ENCODE measurements at regions not wholly inside any gene's neighbourhood (a gene's known extent, or its start where the extent isn't known, plus 50 kb on each side); places are given as distances from the start of the nearest gene placed in this dataset.

DNA sequence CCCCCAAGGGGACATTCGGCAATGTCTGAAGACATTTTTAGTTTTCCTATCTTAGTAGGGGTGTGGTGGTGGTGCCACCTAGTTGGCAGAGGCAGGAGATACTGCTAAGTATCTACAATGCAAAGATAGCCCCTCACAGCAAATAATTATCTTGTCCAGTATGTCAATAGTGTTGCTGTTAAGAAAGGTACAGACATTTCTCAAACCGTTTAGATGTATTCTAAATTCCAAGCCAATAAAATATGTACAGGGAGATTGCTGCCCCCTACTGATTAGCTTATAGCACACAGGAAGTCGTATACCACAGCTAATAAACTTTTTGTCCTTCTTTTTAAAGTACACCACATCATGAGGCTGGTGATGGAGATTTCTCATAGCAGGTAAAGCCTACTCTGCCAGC is 260.5 kb downstream of the TMA16 start:
- Histone ChIP-seq H3K27me3 (ENCODE audit: control insufficient read depth in 1 of 2, insufficient read depth in 2 of 2, low read length in 2 of 2) (no peaks in the 10 kb centered on the region), H3K9ac (ENCODE audit: low read length in 2 of 2) (no peak overlapping the region), H3K4me1 (ENCODE audit: control insufficient read depth, insufficient read depth, low read length) (no peaks in the 10 kb centered on the region), H3K4me3 (ENCODE audit: low read length in 2 of 2) (no peak overlapping the region), H3K27ac (ENCODE audit: low read length) (no peak overlapping the region), H3K9me3 (ENCODE audit: control insufficient read depth in 2 of 2, low read length in 2 of 2) (no peaks in the 10 kb centered on the region), H3K36me3 (ENCODE audit: control insufficient read depth in 2 of 2, insufficient read depth in 2 of 2, low read length in 2 of 2) (no peaks in the 10 kb centered on the region)

DNA sequence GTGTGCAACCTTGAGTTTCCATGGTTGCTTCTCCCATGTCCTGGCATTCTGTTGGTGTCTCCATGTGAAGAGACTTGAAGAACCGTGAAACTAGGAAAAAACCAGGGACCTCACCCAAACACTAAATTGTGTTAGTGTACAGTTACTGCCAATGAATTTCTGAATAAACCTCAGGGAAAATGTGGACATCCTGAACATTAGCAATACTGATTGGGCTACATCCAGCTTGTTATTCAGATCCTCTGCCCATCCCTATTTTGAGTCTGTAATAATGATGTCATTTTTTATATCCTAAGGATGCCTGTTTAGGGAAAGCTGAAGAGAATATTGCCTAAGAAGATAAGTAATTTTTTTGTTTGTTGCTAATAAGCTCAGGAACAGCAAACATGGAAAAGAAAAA is 262.7 kb downstream of the TMA16 start:
- Histone ChIP-seq H3K9me3 (ENCODE audit: control insufficient read depth in 2 of 2, low read length in 2 of 2) (no peaks in the 10 kb centered on the region), H3K9ac (ENCODE audit: low read length in 2 of 2) (no peak overlapping the region), H3K36me3 (ENCODE audit: control insufficient read depth in 2 of 2, insufficient read depth in 2 of 2, low read length in 2 of 2) (no peaks in the 10 kb centered on the region), H3K4me3 (ENCODE audit: low read length in 2 of 2) (no peak overlapping the region), H3K27me3 (ENCODE audit: control insufficient read depth in 1 of 2, insufficient read depth in 2 of 2, low read length in 2 of 2) (no peaks in the 10 kb centered on the region), H3K27ac (ENCODE audit: low read length) (no peak overlapping the region), H3K4me1 (ENCODE audit: control insufficient read depth, insufficient read depth, low read length) (no peaks in the 10 kb centered on the region)

DNA sequence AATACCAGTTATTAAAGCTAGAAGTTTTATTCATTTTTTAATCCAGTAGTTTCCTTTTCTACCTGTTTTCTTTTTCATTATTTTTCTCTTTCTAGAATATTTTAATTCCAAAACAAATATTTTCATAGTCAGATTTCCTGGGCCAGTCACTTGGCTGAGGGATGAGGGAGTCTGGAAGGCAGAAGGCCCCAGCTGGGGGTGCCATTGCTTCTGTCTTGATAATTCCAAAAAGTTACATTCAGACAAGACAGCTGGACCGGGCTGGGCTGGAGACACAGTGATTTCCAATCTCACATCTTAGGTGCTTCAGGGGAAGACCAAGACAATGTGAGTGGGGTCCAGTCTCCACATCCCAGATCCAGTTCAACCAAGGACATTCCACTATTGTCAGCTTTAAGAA is 263.5 kb downstream of the TMA16 start:
- H3K36me3 ChIP-seq (ENCODE audit: control insufficient read depth in 2 of 2, insufficient read depth in 2 of 2, low read length in 2 of 2) = no peaks in the 10 kb centered on the region
- no peak overlapping the region for H3K9ac ChIP-seq (ENCODE audit: low read length in 2 of 2)
- no peak overlapping the region for H3K27ac ChIP-seq (ENCODE audit: low read length)
- H3K4me3 ChIP-seq (ENCODE audit: low read length in 2 of 2) = no peak overlapping the region
- no peaks in the 10 kb centered on the region for H3K9me3 ChIP-seq (ENCODE audit: control insufficient read depth in 2 of 2, low read length in 2 of 2)
- H3K4me1 ChIP-seq (ENCODE audit: control insufficient read depth, insufficient read depth, low read length) = no peaks in the 10 kb centered on the region
- H3K27me3 ChIP-seq (ENCODE audit: control insufficient read depth in 1 of 2, insufficient read depth in 2 of 2, low read length in 2 of 2) = no peaks in the 10 kb centered on the region

DNA sequence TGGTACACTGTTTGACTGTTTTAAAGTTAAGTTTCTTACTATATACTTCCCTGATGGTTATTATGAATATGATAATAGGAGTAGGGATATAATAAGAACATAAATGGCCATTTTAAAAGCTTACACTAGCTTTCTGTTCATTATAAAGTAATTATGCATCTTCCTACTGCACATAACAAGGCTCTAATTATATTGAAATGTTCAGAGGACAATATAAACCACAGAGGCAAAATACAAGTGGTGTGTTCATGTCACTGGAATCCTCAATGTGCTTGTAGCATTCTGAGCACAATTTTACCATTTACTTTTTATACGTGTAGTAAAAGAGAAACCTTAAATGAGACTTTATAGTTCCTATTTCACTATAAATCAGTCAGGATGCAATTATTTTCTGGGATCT is 268.3 kb downstream of the TMA16 start:
- no peak overlapping the region for H3K27ac ChIP-seq (ENCODE audit: low read length)

DNA sequence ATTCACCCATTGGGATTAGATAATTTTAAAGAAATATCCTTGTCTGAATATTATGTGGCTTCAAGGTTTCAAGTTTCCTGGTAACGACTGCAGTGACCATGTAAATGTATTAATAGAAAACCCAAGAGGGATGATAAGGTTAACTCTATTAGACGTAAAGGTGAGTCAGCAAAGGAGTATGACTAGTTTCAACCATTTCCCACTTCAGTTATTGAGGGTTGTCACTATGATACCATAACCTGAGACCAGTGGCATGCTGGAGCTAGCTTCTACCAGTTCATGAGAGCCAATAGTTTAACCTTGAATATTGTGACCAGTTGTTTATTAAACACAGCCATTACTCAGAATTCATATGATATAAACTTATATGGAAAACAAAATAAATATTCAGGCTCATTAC is 270.1 kb downstream of the TMA16 start:
- no peak overlapping the region for H3K27ac ChIP-seq (ENCODE audit: low read length)
- H3K9ac ChIP-seq (ENCODE audit: low read length in 2 of 2) = no peak overlapping the region
- H3K9me3 ChIP-seq (ENCODE audit: control insufficient read depth in 2 of 2, low read length in 2 of 2) = no peaks in the 10 kb centered on the region
- no peak overlapping the region for H3K4me3 ChIP-seq (ENCODE audit: low read length in 2 of 2)
- H3K27me3 ChIP-seq (ENCODE audit: control insufficient read depth in 1 of 2, insufficient read depth in 2 of 2, low read length in 2 of 2) = no peaks in the 10 kb centered on the region
- no peaks in the 10 kb centered on the region for H3K36me3 ChIP-seq (ENCODE audit: control insufficient read depth in 2 of 2, insufficient read depth in 2 of 2, low read length in 2 of 2)
- H3K4me1 ChIP-seq (ENCODE audit: control insufficient read depth, insufficient read depth, low read length) = no peaks in the 10 kb centered on the region

More for the DNA sequence above, 268.3 kb downstream of the TMA16 start:
- Histone ChIP-seq H3K27me3 (ENCODE audit: control insufficient read depth in 1 of 2, insufficient read depth in 2 of 2, low read length in 2 of 2) (no peaks in the 10 kb centered on the region), H3K9me3 (ENCODE audit: control insufficient read depth in 2 of 2, low read length in 2 of 2) (no peaks in the 10 kb centered on the region), H3K4me3 (ENCODE audit: low read length in 2 of 2) (no peak overlapping the region), H3K4me1 (ENCODE audit: control insufficient read depth, insufficient read depth, low read length) (no peaks in the 10 kb centered on the region), H3K9ac (ENCODE audit: low read length in 2 of 2) (no peak overlapping the region), H3K36me3 (ENCODE audit: control insufficient read depth in 2 of 2, insufficient read depth in 2 of 2, low read length in 2 of 2) (no peaks in the 10 kb centered on the region)

DNA sequence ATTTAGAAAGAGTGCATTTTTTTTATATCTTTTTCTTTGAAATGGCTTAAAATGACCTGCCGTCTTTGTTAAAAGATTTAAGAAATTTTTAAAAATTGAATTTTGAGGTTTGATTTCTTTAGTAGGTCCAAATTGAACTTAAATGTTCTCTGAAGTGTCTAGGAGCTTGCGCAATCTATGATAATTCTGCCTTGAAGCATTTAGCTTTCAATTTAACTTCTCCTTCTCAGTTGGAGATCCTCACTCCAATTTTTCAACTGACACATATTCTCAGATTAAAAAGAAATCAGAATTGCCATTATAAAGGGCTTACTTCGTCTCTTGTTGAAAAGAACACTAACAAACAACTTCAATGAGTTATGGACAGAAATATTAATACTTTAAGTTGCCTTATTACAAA is 273.5 kb downstream of the TMA16 start:
- H3K4me1 ChIP-seq (ENCODE audit: control insufficient read depth, insufficient read depth, low read length) = no peaks in the 10 kb centered on the region
- no peak overlapping the region for H3K27ac ChIP-seq (ENCODE audit: low read length)

DNA sequence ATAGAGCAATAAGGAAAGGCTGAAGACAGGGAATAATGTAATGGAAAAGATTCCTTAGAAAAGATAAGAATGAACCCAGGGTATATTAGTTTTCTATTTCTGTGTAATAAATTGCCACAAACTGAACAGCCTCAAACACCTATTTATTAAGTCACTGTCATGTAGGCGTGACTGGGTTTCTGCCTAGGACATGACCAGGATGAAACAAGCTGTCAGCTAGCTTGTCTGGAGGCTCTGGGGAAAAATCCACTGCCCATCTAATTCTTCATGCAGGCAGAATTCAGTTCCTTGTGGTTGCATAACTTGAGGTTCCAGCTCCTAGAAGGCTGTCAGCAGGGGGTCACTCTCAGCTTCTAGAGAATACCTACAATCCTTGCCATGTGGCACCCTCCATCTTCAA is 277.7 kb downstream of the TMA16 start:
- Histone ChIP-seq H3K27me3 (ENCODE audit: control insufficient read depth in 1 of 2, insufficient read depth in 2 of 2, low read length in 2 of 2) (no peaks in the 10 kb centered on the region), H3K9ac (ENCODE audit: low read length in 2 of 2) (no peak overlapping the region), H3K4me1 (ENCODE audit: control insufficient read depth, insufficient read depth, low read length) (no peaks in the 10 kb centered on the region), H3K27ac (ENCODE audit: low read length) (no peak overlapping the region), H3K36me3 (ENCODE audit: control insufficient read depth in 2 of 2, insufficient read depth in 2 of 2, low read length in 2 of 2) (no peaks in the 10 kb centered on the region), H3K4me3 (ENCODE audit: low read length in 2 of 2) (no peak overlapping the region), H3K9me3 (ENCODE audit: control insufficient read depth in 2 of 2, low read length in 2 of 2) (no peaks in the 10 kb centered on the region)

More for the DNA sequence above, 273.5 kb downstream of the TMA16 start:
- H3K9me3 ChIP-seq (ENCODE audit: control insufficient read depth in 2 of 2, low read length in 2 of 2) = no peaks in the 10 kb centered on the region
- no peak overlapping the region for H3K4me3 ChIP-seq (ENCODE audit: low read length in 2 of 2)
- no peaks in the 10 kb centered on the region for H3K27me3 ChIP-seq (ENCODE audit: control insufficient read depth in 1 of 2, insufficient read depth in 2 of 2, low read length in 2 of 2)
- H3K36me3 ChIP-seq (ENCODE audit: control insufficient read depth in 2 of 2, insufficient read depth in 2 of 2, low read length in 2 of 2) = no peaks in the 10 kb centered on the region
- no peak overlapping the region for H3K9ac ChIP-seq (ENCODE audit: low read length in 2 of 2)

DNA sequence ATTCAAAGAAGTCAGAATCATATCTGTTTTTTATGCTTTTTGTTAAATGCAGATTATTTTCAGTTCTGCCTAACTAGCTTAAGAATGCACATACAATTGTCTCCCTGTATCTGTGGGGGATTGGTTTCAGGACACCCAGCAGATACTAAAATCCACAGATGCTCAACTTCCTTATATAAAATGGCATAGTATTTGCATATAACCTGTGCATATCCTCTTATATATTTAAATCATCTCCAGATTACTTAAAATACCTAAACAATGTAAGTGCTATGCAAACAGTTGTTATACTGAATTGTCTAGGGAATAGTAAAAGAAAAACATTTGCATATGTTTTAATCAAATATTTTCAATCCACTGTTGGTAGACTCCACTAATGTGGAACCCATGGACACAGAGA is 279.4 kb downstream of the TMA16 start:
- Histone ChIP-seq H3K4me3 (ENCODE audit: low read length in 2 of 2) (no peak overlapping the region), H3K36me3 (ENCODE audit: control insufficient read depth in 2 of 2, insufficient read depth in 2 of 2, low read length in 2 of 2) (no peaks in the 10 kb centered on the region), H3K27me3 (ENCODE audit: control insufficient read depth in 1 of 2, insufficient read depth in 2 of 2, low read length in 2 of 2) (no peaks in the 10 kb centered on the region), H3K9ac (ENCODE audit: low read length in 2 of 2) (no peak overlapping the region), H3K4me1 (ENCODE audit: control insufficient read depth, insufficient read depth, low read length) (no peaks in the 10 kb centered on the region), H3K27ac (ENCODE audit: low read length) (no peak overlapping the region), H3K9me3 (ENCODE audit: control insufficient read depth in 2 of 2, low read length in 2 of 2) (no peaks in the 10 kb centered on the region)

DNA sequence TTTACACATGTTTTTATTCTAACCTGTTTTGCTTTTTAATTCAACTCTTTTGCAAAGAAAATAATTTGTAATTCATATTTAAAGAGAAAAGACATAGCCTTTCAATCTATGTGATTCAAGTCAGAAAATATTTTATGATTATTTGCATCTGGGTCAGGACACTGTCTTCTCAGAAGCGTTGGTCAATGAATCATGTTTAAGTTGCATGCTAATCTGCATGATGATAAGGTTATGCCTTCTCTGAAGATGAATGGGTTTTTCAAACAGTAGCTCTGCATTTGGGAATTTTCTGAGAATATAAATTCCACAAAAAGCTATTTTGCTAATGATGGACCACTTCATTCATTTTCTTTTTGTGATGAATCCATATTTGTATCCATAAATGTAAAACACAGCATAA is 282.5 kb downstream of the TMA16 start:
- H3K9ac ChIP-seq (ENCODE audit: low read length in 2 of 2) = no peak overlapping the region
- no peaks in the 10 kb centered on the region for H3K4me1 ChIP-seq (ENCODE audit: control insufficient read depth, insufficient read depth, low read length)
- H3K9me3 ChIP-seq (ENCODE audit: control insufficient read depth in 2 of 2, low read length in 2 of 2) = no peaks in the 10 kb centered on the region
- H3K4me3 ChIP-seq (ENCODE audit: low read length in 2 of 2) = no peak overlapping the region
- no peak overlapping the region for H3K27ac ChIP-seq (ENCODE audit: low read length)
- H3K27me3 ChIP-seq (ENCODE audit: control insufficient read depth in 1 of 2, insufficient read depth in 2 of 2, low read length in 2 of 2) = no peaks in the 10 kb centered on the region
- H3K36me3 ChIP-seq (ENCODE audit: control insufficient read depth in 2 of 2, insufficient read depth in 2 of 2, low read length in 2 of 2) = no peaks in the 10 kb centered on the region

DNA sequence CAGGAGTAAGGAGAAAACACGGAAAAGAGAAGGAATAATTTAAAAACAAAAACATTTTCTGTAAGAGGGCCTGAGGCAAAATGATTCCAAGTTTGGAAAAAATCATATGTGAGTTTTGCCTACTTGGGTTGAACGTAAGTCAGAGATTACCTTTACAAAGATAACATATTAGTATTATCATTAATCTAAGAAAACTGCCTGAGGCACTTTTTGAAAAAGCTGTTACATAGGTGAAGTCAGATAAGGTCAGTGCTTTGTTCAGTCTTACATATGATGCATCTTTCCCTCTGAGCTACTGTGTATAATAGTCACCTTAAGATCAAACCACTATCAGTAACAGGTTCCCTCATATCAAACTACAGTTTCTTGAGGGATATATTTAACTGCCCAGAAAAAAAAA is 287.2 kb downstream of the TMA16 start:
- H3K36me3 ChIP-seq (ENCODE audit: control insufficient read depth in 2 of 2, insufficient read depth in 2 of 2, low read length in 2 of 2) = no peaks in the 10 kb centered on the region
- H3K4me3 ChIP-seq (ENCODE audit: low read length in 2 of 2) = no peak overlapping the region
- H3K27ac ChIP-seq (ENCODE audit: low read length) = no peak overlapping the region
- no peaks in the 10 kb centered on the region for H3K27me3 ChIP-seq (ENCODE audit: control insufficient read depth in 1 of 2, insufficient read depth in 2 of 2, low read length in 2 of 2)
- H3K4me1 ChIP-seq (ENCODE audit: control insufficient read depth, insufficient read depth, low read length) = no peaks in the 10 kb centered on the region
- H3K9me3 ChIP-seq (ENCODE audit: control insufficient read depth in 2 of 2, low read length in 2 of 2) = no peaks in the 10 kb centered on the region
- H3K9ac ChIP-seq (ENCODE audit: low read length in 2 of 2) = no peak overlapping the region

DNA sequence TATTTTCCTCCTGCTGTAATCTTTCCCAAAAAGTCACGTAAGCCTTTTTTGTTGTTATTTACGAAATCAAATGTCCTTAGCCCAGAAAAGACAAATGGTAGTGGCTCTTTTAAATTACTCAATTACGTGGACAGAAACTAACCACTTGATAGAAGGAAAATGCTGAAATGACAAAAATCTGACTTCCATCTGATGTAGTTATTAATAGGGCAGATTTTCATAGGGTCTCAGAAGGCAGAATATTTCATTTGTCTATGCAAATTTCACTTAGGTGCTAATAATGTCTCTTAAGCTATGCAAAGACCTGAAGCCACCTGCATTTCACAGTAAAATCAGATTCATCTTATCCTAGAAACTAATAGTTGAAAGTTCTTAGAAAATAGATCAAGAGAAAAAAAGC is 295.7 kb downstream of the TMA16 start:
- Histone ChIP-seq H3K36me3 (ENCODE audit: control insufficient read depth in 2 of 2, insufficient read depth in 2 of 2, low read length in 2 of 2) (no peaks in the 10 kb centered on the region), H3K9me3 (ENCODE audit: control insufficient read depth in 2 of 2, low read length in 2 of 2) (no peaks in the 10 kb centered on the region), H3K4me1 (ENCODE audit: control insufficient read depth, insufficient read depth, low read length) (no peaks in the 10 kb centered on the region), H3K4me3 (ENCODE audit: low read length in 2 of 2) (no peak overlapping the region), H3K27me3 (ENCODE audit: control insufficient read depth in 1 of 2, insufficient read depth in 2 of 2, low read length in 2 of 2) (no peaks in the 10 kb centered on the region), H3K27ac (ENCODE audit: low read length) (no peak overlapping the region), H3K9ac (ENCODE audit: low read length in 2 of 2) (no peak overlapping the region)

DNA sequence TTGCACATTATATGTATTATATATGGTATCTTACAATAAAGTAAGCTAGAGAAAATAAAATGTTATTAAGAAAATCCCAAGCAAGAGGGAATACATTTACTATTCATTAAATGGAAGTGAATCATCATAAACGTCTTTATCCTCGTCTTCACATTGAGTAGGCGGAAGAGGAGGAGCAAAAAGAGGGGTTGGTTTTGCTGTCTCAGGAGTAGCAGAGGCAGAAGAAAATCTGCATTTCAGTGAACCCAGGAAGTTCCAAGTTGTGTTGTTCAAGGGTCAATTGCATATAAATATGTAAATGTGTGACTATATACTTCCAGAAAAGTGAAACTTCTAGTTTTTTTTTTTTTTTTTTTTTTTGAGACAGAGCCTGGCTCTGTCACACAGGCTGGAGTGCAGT is 301.4 kb downstream of the TMA16 start:
- H3K27ac ChIP-seq (ENCODE audit: low read length) = no peak overlapping the region
- H3K9ac ChIP-seq (ENCODE audit: low read length in 2 of 2) = no peak overlapping the region
- H3K27me3 ChIP-seq (ENCODE audit: control insufficient read depth in 1 of 2, insufficient read depth in 2 of 2, low read length in 2 of 2) = no peaks in the 10 kb centered on the region

More for the DNA sequence above, 301.4 kb downstream of the TMA16 start:
- Histone ChIP-seq H3K9me3 (ENCODE audit: control insufficient read depth in 2 of 2, low read length in 2 of 2) (no peaks in the 10 kb centered on the region), H3K4me3 (ENCODE audit: low read length in 2 of 2) (no peak overlapping the region), H3K36me3 (ENCODE audit: control insufficient read depth in 2 of 2, insufficient read depth in 2 of 2, low read length in 2 of 2) (no peaks in the 10 kb centered on the region), H3K4me1 (ENCODE audit: control insufficient read depth, insufficient read depth, low read length) (no peaks in the 10 kb centered on the region)
